ENCODE measurements at regions not wholly inside any gene's neighbourhood (a gene's known extent, or its start where the extent isn't known, plus 50 kb on each side); places are given as distances from the start of the nearest gene placed in this dataset.
"Not testable (repeated sequence)": the region's sequence is repeated elsewhere in the genome, so short reads cannot be mapped to it uniquely, and the experiment has no call there.

DNA sequence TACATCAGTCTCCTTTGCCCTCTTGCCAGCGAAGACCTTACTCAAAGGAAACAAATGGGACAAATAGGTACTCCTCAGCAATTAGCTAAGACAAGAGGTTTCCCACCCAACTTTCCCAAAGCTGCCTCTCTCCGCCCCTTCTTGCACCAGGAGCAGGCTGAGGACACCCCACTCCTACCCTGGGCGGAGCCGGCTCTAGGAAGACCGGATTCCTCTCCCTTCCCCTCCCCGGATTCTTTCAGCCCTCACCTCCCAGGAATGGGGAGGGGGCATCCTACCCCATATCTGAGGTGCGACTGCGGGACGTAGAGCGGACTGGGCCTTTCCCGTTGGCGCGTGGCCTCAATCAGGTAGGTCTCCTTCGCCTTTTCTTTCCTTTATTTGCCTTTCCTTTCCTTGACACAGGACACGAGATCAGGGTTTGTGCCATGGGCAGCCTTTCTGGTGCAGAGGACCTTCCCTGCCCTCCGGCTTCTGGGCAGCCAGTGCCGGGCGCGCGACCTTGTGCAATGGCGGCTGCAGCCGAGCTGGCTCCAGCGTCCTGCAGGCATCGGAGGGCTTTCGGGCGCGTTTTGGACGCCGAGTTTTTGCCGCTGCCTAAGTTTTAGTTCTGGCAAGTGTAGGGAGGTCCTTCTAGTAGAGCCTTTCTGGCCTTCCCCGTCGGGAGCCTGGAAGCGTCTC, 279.9 kb downstream of the PLS3 start:
- not testable (repeated sequence) for H3K4me3 Mint-ChIP-seq; H3K27me3 Mint-ChIP-seq (ENCODE audit: low read depth); H3K4me1 Mint-ChIP-seq (ENCODE audit: low read depth); ATAC-seq; DNase-seq; H3K36me3 Mint-ChIP-seq (ENCODE audit: insufficient read depth); H3K9me3 Mint-ChIP-seq

DNA sequence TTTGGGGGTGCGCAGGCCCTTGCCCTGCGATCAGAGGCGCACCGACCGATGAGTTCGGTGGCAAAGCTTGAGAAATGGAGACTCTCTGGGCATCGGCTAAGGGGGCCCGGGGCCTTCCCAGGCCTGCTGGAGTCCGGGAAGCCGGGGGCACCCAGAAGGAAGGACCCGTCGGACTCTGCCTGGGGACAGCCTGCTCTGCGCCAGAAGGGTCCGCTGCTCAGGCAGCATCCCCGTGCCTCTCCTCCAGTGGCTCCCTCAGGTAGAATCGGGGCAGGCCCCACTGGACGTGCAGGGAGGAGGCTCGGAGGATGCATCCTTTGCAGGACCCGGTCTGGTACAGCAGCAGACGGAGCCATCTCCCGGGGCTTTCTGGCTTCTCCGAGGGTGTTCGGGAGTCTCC, 290.0 kb downstream of the PLS3 start:
- not testable (repeated sequence) for H3K27me3 Mint-ChIP-seq (ENCODE audit: low read depth); H3K4me3 Mint-ChIP-seq; H3K9me3 Mint-ChIP-seq; ATAC-seq; H3K36me3 Mint-ChIP-seq (ENCODE audit: insufficient read depth); H3K4me1 Mint-ChIP-seq (ENCODE audit: low read depth)
- DNase-seq: peak; percentile 12

GRCh38 chrX:115853260-115853659, 292.3 kb downstream of the PLS3 start:
- not testable (repeated sequence) for H3K4me1 Mint-ChIP-seq (ENCODE audit: low read depth); H3K9me3 Mint-ChIP-seq; ATAC-seq; H3K4me3 Mint-ChIP-seq; H3K36me3 Mint-ChIP-seq (ENCODE audit: insufficient read depth); DNase-seq; H3K27me3 Mint-ChIP-seq (ENCODE audit: low read depth)

DNA sequence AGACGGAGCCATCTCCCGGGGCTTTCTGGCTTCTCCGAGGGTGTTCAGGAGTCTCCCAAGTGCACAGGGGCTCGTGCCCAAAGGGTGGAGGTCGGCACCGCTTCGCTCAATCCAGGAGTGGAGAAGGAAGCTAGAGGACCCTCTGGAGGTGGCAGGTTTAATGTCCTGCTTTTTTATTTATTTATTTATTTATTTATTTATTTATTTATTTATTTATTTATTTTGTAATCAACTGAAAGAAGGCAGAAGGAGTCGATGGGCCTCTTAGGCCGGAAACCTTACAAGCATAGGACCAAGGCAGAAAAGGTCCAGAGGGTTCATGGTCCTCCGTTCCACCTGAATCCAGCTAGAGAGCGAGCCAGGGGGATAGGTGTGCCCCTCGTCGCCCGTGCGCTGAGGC, 289.4 kb upstream of the AGTR2 start:
- not testable (repeated sequence) for ATAC-seq; DNase-seq; H3K9me3 Mint-ChIP-seq; H3K4me3 Mint-ChIP-seq; H3K27me3 Mint-ChIP-seq (ENCODE audit: low read depth); H3K36me3 Mint-ChIP-seq (ENCODE audit: insufficient read depth); H3K4me1 Mint-ChIP-seq (ENCODE audit: low read depth)

- ATAC-seq; H3K27me3 Mint-ChIP-seq (ENCODE audit: low read depth); H3K36me3 Mint-ChIP-seq (ENCODE audit: insufficient read depth); H3K4me3 Mint-ChIP-seq; DNase-seq; H3K4me1 Mint-ChIP-seq (ENCODE audit: low read depth); H3K9me3 Mint-ChIP-seq: not testable (repeated sequence)
Measured at GRCh38 chrX:115884121-115884520, 286.4 kb upstream of the AGTR2 start.

DNA sequence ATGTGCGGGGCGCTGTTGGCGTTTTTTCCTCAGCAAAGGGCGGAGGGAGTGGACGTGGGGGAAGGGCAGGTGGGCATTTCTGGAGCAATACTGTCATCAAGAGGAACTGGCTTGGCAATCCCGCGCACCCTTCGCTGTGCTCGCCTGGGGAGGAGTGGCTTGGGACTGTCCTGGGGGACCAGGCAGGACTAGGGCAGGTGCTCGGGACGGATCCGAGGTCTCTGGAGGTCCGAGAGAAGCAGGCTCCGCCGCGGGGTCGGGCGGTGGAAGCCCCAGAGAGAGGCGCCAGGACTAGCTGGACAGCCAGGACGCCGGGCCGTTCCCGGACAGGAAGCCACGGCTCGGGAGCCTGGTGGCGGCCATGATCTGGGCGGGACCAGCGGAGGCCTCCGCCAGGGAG, 282.5 kb upstream of the AGTR2 start:
- not testable (repeated sequence) for H3K4me1 Mint-ChIP-seq (ENCODE audit: low read depth)

DNA sequence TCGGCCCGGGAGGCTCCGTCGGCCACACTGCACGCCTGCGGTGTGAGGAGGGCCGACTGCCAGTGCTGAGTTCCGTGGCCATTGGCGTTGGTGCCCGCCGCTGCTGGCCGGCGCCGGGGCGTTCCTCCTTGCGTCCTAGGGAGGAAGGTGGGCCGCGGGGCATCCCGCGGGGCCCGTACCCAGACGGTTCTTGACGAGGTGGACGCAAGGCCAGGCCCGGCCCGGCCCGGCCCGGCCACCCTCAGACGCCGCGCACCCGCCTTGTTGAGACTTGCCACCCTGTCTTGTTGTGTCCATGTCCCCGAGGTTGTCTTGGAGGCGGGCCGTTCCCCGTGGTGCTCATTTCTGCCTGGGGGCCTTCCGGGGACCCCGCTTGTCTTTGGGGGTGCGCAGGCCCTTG, 282.0 kb upstream of the AGTR2 start:
- H3K27me3 Mint-ChIP-seq (ENCODE audit: low read depth); ATAC-seq; H3K4me3 Mint-ChIP-seq; H3K9me3 Mint-ChIP-seq; H3K4me1 Mint-ChIP-seq (ENCODE audit: low read depth); H3K36me3 Mint-ChIP-seq (ENCODE audit: insufficient read depth); DNase-seq: not testable (repeated sequence)

More for the DNA sequence above, 282.5 kb upstream of the AGTR2 start:
- not testable (repeated sequence) for H3K9me3 Mint-ChIP-seq; H3K4me3 Mint-ChIP-seq; H3K36me3 Mint-ChIP-seq (ENCODE audit: insufficient read depth); ATAC-seq; H3K27me3 Mint-ChIP-seq (ENCODE audit: low read depth)
- peak; percentile 57 for DNase-seq

DNA sequence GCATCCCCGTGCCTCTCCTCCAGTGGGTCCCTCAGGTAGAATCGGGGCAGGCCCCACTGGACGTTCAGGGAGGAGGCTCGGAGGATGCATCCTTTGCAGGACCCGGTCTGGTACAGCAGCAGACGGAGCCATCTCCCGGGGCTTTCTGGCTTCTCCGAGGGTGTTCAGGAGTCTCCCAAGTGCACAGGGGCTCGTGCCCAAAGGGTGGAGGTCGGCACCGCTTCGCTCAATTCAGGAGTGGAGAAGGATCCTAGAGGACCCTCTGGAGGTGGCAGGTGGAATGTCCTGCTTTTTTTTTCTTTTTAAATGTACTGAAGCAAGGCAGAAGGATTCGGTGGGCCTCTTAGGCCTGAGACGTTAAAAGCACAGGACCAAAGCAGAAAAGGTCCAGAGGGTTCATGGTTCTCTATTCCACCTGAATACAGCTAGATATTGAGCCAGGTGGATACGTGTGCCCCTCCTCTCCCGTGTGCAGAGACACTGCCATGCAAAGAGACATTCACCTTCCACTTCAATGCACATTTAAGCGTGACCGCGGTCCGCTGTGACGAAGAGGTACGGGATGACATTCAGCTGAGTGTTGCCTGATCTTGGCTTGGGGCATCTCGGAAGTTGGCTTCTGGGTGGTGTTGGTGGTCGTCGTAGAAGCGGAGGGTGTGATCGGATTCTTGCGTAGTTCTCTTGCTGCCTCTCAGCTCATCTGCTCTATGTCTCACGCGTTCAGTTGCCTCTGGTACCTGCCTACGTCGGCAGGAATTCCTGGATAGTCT, 281.2 kb upstream of the AGTR2 start:
- DNase-seq (peak; percentile 24), ATAC-seq (no peak)
- Mint-ChIP-seq H3K4me1 (ENCODE audit: low read depth) (no peaks in the 10 kb centered on the region), H3K27me3 (ENCODE audit: low read depth) (no peaks in the 10 kb centered on the region), H3K36me3 (ENCODE audit: insufficient read depth) (no peaks in the 10 kb centered on the region), H3K4me3 (no peak overlapping the region), H3K9me3 (no peaks in the 10 kb centered on the region)

GRCh38 chrX:115892056-115892708, 278.4 kb upstream of the AGTR2 start:
- ATAC-seq (no peak), DNase-seq (no peak)
- Mint-ChIP-seq H3K36me3 (ENCODE audit: insufficient read depth) (no peaks in the 10 kb centered on the region), H3K4me1 (ENCODE audit: low read depth) (no peaks in the 10 kb centered on the region), H3K27me3 (ENCODE audit: low read depth) (no peaks in the 10 kb centered on the region), H3K4me3 (no peak overlapping the region), H3K9me3 (no peaks in the 10 kb centered on the region)

GRCh38 chrX:115892787-115893671, 277.5 kb upstream of the AGTR2 start:
- Mint-ChIP-seq H3K36me3 (ENCODE audit: insufficient read depth) (no peaks in the 10 kb centered on the region), H3K4me3 (no peak overlapping the region), H3K4me1 (ENCODE audit: low read depth) (no peaks in the 10 kb centered on the region), H3K9me3 (no peaks in the 10 kb centered on the region), H3K27me3 (ENCODE audit: low read depth) (no peaks in the 10 kb centered on the region)
- ATAC-seq (peak in 1 of 2 donors; percentile 64), DNase-seq (peak; percentile 36)

- ATAC-seq (no peak), DNase-seq (no peak)
- Mint-ChIP-seq H3K36me3 (ENCODE audit: insufficient read depth) (no peaks in the 10 kb centered on the region), H3K4me3 (no peak overlapping the region), H3K4me1 (ENCODE audit: low read depth) (no peaks in the 10 kb centered on the region), H3K9me3 (no peaks in the 10 kb centered on the region), H3K27me3 (ENCODE audit: low read depth) (no peaks in the 10 kb centered on the region)
Measured at GRCh38 chrX:115894087-115894486, 276.5 kb upstream of the AGTR2 start.

DNA sequence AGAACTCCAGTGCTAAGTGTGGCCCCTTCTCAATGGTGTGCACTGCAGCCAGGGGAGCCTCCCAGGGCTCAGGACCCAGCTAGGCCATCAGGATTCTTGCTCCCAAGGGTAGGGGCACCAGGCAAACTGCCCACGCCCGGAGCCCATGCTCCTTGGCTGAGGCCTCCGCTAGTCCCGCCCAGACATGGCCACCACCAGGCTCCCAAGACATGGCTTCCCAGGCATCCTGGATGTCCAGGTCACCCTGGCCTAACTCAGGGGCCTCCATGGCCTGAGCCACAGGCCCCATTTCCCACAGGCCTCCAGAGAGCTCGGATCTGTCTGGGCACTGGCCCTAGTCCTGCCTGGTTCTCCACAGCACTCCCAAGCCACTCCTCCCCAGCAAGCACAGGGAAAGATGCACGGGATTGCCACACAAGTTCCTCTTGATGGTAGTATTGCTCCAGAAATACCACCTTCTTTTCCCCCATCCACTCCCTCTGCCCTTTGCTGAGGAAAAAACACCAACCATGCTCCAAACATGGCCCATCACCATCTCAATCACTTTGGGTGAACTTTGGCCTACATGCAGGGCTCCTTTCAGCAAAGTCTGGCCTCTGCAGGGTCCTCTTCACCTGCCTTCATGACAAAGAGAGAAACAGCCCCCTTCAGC, 274.7 kb upstream of the AGTR2 start:
- H3K4me3 Mint-ChIP-seq: no peak overlapping the region
- ATAC-seq: no peak
- H3K4me1 Mint-ChIP-seq (ENCODE audit: low read depth): no peaks in the 10 kb centered on the region
- no peaks in the 10 kb centered on the region for H3K9me3 Mint-ChIP-seq
- H3K27me3 Mint-ChIP-seq (ENCODE audit: low read depth): no peaks in the 10 kb centered on the region
- H3K36me3 Mint-ChIP-seq (ENCODE audit: insufficient read depth): no peaks in the 10 kb centered on the region
- no peak for DNase-seq

DNA sequence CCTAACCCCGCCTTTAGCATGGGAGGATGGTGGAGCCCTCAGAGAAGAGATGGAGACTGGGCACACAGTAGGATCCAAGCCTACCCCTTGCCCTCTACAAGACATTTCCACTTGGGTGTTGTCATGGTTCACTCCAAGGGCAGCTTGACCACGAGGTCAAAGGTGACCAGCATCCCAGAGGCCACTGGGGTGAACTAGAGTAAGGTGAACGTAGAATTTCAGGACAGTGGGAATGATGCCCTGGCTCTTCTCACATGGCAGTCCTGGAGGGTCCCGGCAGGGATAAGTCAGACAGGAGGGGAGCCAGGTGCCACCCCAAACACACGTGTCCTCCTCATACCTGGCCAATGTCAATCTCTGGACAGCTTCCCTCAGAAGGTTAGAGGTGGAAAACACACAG, 274.2 kb upstream of the AGTR2 start:
- DNase-seq: no peak
- Mint-ChIP-seq H3K4me1 (ENCODE audit: low read depth) (no peaks in the 10 kb centered on the region), H3K4me3 (no peak overlapping the region), H3K36me3 (ENCODE audit: insufficient read depth) (no peaks in the 10 kb centered on the region), H3K27me3 (ENCODE audit: low read depth) (no peaks in the 10 kb centered on the region), H3K9me3 (no peaks in the 10 kb centered on the region)
- no peak for ATAC-seq

DNA sequence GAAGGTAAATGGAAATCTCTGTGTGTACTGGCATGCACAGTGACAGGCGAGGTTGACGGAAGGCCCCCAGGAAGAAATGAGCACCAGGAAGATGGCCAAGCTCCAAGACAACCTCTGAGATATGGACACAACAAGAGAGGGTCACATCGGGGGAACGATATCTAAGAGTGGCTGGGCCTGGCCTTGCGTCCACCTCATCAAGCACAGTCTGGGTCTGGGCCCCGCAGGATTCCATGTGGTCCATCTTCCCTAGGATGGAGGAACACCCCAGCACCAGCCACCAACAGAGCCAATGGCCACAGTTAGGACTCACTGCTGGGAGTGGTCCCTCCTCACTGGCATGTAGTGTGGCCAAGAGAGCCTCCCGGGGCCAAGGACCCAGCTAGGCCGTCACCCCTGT, 272.6 kb upstream of the AGTR2 start:
- no peaks in the 10 kb centered on the region for H3K4me1 Mint-ChIP-seq (ENCODE audit: low read depth)
- no peak for DNase-seq
- no peaks in the 10 kb centered on the region for H3K36me3 Mint-ChIP-seq (ENCODE audit: insufficient read depth)
- no peaks in the 10 kb centered on the region for H3K27me3 Mint-ChIP-seq (ENCODE audit: low read depth)
- no peak for ATAC-seq
- H3K9me3 Mint-ChIP-seq: no peaks in the 10 kb centered on the region
- H3K4me3 Mint-ChIP-seq: no peak overlapping the region

All from activated T-cell treated with anti-CD3 and anti-CD28 coated beads, Interleukin-2, amount 50 U/mL, for 4 hours (primary cell).